Kidney capillary endothelial cell (primary cell): ENCODE measurements at regions not wholly inside any gene's neighbourhood (a gene's known extent, or its start where the extent isn't known, plus 50 kb on each side); places are given as distances from the start of the nearest gene placed in this dataset.
"Not testable (repeated sequence)": the region's sequence is repeated elsewhere in the genome, so short reads cannot be mapped to it uniquely, and the experiment has no call there.

Experiments
- DNase-seq: peaks from one replicate; pipeline ENCODE4 v3.0.0-alpha.2; 2018; ENCODE audit warnings: low spot score

DNA sequence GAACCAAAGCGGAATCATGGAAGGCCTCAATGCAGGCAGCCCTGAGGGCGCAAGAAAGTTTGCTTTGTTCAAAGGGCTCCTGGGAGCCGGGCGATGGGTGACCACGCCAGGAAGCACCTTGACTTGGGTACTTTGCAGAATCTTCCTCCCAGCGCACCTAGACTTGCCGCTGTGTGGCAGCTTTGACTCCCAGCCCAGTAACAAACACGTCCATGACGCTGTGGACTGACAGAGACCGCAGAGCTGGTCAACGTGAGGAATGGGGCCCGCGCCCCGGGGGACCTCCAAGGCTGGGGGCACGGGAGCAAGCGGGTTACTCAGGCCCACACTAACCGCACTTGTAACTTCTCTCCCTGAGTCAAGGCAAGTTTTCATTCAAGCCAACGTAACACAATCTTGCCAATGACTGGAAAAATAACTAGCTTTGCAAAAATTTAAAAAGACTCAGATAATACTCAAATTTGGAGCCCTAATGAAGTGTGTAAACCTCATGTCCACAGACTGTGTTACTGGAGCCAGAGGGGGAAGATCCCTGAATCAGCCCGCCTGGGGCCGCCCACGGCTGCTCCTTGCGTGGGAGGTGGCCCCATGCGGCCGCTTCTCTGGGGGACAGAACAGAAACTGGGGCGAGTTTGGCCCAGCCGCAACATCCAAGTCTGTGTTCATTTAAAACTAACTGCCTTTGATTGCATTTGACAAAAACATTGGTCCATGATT lies 130.8 kb downstream of the DNAJB6 start:
- no peak for DNase-seq

DNA sequence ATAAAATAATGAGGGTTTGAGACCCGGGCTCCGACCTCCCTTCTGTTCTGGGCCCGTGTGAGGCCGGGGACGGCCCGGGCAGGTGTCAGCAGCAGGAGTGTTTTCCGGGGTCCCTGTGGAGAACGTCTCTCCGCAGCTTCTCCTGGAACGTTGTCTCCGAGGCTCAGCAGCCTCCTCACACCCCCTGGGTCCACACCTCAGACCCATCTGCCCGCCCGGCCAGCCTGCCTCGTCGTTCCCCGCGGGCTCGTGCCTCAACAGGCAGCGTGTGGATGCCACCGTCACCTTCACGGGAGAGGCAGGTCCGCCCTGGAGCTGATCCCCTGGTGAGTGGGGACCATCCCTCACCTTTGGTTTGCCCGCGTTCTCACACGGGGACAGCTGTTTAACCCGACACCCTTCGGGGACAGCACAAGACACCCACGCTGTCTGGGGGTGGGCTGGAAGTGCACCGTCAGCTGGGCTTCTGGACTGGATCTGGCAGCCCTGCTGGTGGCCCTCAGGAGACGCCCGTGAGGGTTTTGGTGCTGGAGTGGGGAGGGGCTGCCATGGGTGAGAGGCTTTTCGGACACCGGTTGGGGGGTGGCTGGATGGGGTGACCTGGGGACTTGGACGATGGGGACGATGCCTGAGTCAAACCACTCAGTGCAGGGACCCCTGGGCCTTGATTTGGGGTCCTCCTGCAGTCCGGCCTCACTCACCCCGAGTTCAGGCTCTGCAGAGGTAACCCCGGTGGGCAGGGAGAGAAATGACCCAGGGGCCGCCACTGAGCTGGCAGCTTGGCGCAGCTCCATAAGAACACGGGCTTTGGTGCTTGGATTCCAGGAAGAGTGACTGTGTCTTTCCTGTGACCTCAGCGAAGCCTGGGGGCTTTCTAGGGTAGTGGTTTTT lies 131.7 kb downstream of the DNAJB6 start:
- DNase-seq = peak; percentile 72

DNA sequence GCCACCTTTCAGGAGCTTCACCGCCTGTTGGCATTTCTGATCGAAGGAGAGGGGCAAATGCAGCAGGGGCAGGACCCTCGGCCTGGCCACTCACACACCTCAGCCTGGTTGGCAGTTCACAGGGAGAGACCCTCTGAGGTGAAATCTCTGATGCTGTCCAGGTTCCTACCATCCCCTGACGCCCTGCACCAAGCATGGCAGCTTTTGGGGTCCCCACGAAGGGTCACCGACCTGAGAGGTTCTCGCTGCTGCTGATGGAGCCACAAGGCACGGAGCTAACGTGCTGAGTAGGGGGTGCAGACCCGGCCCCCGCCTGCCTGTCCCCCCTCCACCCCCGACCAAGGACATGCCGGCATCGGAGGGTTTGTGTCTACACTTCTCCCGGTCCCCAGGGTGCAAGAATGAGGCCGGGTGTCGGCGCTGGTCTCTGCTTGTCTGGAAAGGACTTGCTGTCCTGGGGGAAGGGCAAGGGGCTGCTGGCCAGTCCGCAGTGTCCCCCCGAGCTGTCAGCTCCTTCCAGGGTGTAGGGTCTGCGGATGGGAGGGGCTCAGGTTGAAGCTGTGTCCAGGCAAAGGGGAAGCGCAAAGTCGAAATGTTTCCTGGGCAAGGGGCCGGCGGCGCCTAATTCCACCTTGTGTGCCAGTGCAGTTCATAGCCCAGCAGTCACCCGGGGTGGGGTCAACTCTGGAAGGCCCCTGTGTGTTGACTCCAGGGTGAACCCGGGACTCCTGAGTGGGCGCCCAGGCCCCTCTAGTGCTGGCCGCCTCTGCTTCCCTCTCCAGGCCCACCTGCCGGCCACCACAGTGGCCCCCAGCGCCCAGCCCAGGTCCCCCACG lies 132.6 kb downstream of the DNAJB6 start:
- DNase-seq = no peak

DNA sequence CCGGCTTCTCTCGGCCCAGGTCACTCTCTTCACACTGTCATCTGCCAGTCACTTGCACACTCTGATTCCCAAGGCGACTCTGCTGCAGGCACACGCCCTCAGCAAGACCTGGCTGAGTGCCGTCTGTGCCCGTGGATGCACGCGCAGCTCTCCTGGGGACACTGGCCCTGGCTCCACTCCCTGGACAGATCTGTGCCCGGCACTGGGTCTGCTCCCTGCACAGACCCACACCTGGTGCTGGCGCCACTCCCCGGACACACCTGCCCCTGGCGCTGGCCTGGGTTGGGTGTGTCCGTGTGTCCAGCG lies 133.2 kb downstream of the DNAJB6 start:
- no peak for DNase-seq

DNA sequence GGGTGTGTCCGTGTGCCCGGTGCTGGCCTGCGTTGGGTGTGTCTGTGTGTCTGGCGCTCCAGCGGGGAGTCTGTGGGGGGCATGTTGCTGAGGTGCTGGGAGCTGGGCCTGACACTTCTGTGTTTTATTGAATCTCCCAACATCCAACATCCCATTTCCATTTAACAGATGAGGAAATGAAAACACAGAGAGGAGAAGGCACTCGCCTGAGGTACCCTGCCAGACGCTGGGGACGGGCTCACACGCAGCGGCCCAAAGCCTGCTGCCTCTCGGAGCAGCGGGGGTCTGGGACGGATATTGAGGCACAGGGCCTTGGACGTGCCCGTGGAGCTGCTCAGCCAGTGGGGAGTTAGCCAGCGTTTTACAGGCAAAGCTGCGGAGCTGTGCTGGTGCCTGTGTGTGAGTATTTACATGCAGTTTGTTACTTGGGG lies 133.9 kb downstream of the DNAJB6 start:
- DNase-seq = no peak

DNA sequence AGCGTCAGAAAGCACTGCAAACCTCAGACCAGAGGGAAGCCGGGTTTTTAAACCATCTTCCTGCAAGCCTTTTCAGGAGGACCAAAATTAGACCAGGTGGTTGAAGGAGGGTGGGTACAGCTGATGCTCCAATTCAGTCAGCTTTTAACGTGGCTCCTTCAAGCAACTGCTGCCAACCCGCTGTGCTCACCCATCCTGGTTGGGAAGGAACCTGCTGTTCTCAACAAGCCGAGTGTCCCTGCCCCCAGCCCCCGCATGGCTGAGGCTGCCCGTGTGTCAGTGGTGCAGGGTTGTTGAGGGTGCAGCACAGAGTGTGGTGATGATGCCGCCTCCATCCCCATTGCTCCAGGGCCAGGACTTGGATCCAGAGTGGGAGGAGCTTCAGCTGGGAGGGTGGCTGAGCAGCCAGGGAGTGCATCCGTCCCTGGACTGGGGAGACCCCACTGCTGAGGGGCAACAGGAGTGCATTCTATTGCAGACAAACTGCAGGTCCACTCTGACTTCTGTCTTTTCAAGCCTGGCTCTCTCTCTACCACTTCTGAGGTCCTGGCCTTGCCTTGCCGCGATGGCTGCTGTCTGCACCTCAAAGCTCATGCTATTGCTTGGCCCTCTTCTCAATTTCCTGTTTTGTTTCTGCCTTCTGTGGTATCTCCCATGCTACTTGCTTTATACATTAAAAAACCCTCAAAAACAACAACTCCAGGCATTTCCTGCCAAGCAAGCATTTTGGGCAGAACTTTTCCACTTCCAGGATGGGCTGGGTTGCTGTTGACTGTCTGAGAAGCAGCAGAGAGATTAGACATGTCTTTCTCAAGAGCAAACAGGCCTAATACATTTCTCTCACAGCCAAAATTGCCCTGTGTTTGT lies 134.7 kb downstream of the DNAJB6 start:
- DNase-seq = no peak

DNA sequence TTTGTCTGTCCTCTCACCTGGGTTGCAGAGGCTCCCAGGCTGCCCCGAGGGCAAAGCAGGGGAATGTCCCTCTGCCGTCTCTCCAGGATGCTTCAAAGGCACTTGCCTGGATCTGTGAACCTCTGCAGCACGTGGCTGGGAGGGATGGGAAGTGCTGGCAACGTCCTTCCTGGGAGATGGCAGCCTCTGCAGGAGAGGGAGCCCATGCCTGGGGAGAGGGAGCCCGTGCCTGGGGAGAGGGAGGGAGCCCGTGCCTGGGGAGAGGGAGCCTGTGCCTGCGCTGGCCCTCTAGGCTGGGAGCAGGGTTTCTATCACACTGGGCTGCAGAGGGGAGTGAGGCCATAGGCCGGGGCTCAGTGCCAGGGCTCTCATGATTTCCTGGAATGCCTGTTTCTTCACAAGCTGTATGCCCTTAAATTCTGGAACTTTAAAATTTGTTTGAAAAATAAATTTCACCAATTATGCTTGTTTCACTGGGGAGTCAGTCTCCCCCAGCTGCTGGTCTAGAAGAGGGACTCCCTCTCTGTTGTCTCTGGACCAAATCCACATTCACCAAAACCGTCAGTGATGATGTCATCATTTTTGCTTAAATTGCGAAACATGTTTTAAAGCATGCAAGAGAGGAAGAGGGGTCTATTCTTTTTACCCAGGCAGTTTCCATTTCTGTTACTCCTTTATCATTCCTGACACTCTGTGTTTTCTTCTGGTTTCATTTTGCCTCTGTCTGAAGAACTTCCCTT lies 135.7 kb downstream of the DNAJB6 start:
- DNase-seq = no peak

DNA sequence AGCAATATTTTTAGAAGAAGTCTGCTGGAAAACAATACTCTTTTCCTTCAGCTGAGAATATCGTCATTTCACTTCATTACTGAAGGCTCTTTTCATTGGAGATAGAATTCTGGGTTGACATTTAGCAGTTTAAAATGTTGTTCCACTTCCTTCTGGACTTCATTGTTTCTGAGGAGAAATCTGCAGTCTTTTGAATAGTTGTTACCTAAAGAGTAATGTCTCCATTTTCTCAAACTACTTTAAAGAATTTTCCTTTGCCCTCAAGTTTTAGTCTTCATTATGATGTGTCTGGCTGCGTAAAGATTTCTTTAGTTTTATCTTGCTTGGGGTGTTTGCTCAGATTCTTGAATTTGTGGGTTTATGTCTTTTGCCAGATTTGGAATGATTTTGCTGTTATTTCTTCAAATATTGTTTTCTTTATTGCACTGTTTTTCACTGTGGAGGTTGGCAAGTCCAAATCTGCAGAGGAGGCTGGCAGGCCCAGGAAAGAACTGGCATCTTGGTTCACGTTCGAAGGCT lies 136.3 kb downstream of the DNAJB6 start:
- DNase-seq = no peak

DNA sequence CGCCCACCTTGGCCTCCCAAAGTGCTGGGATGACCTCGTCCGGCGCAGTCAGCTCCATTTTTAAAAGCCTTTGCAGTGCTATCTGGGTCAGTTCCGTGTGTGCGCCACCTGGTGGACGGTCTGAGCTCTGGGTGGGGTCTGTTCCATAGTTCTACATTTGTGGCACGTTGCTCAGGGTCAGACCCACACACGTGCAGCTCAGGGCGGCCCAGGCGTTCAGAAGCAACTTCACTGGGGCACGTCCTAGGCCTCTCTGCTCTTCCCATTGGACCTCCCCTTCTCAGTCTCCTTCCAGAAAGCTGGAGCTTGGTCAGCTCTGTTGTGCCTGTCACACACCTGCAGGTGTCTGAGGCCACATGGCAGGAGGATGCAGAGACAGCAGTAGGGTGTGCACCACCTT lies 137.9 kb downstream of the DNAJB6 start:
- no peak for DNase-seq

DNA sequence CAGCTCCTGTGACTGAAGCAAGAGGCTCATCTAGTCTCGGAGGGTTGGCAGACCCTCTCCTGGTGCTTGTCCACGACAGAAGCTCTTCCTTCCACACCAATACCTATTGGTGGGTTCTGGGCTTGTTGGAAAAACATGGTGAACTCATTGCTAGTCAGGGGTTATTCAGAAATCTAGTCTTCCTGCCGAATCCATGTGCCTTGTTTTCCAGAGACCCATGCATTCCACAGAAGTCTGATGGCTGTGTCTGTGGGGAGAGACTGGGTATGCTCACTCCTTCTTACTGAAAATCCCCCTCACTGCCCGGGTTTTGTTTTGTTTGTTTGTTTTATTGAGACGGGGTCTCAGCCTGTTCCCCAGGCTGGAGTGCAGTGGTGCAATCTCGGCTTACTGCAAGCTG lies 138.3 kb downstream of the DNAJB6 start:
- DNase-seq = no peak

DNA sequence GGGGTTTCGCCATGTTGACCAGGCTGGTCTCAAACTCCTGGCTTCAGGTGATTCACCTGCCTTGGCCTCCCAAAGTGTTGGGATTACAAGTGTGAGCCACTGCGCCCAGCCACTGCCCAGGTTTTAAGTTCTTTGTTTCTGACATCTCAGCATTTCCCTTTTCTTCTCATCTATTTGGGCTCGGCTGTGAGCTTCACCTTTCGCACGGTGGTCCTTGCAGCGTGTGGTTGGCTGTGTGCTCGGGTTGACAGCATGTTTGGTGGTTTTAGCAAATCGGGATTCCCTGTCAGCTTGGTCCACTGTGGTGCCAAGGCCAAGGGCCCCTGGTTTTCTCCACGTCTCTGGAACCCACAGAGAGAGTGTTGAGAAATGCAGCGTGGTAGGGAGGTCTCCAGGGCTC lies 138.8 kb downstream of the DNAJB6 start:
- no peak for DNase-seq

DNA sequence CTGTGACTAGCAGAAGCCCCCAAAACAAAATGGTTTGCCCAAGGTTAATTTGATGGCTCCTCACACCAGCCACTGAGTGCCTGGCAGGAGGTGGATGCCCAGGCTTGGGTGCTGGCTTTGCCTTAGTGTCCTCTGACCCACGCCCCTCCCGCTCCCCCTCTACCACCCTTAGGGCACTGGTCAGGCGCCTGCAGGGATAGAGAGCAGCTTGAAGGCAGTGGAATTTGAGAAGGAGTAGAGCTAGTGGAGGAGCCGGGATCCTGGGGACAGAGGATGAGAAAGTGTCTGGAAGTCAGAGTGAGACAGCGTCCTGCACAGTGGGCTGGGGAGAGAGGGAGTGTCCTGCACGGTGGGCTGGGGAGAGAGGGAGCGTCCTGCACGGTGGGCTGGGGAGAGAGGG lies 139.4 kb downstream of the DNAJB6 start:
- no peak for DNase-seq

DNA sequence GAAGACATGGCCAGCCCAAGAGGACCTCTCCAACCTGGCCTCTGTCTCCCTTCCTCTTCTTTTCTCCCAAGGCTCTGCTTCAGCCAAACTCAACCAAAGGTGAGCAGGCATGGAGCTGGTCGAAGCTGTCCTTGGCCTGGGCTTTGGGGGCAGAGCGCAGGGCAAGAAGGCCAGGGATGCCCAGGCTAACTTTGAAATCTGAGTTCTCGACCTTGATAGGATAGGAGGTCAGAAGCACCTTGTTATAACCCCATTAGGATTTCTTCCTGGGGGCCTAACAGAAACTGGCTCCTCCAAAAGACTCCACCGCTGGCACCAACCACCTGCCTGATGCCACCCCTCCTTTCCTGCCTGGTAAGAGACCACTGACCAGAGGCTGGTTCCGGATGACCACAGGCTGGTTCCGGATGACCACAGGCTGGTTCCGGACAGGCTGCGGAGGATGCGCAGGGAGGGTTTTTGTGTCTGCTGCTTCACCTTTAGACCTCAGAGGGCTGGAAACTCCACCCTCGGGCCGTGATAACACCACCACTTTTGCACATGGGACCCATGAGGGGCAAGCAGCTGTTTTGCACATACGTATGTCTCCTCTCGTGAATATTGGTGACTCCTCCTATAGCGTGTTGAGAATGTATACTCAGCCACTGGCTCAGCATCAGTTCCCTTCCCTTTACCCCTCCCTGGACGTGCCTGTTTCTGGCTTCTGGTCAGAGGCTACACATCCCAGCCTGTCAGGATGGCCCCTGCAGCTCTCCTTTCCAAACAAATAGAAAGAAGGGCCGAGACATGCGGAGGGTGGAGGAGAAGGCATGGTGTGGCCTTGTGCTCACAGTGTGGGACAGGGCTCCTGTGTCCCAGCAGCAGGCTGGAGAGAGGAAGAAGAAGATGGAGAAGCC lies 140.1 kb downstream of the DNAJB6 start:
- DNase-seq = no peak

DNA sequence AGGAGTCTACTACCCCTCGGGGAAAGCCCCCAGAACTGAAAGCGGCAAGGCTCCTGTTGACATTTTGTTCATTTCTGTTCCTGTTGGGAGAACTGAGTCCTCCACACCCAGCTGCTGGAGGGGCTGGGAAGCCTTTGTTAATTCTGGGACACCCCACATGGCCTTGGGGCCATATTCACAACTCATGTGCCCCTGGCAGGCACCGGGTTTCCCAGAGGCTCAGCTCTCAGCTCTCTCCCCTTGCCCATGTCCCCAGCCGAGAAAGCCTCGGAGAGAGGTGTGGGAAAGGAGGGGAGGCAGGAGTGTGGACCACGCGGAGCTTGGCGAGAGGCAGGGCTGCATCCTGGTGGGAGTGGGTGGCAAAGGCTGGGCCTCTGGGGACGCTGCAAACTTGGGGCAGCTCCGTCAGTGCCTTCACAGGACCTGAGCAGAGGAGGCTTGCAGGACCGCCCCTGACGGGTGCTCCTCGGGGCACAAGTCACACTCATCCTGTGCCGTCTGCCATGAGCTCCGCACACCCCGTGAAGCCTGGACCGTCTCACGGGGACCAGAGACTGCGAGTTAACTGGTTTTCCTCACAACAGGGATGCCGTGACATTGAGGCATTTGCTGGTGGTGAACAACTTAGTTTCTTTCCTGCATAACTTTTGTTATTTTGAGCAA lies 140.9 kb downstream of the DNAJB6 start:
- DNase-seq = no peak

DNA sequence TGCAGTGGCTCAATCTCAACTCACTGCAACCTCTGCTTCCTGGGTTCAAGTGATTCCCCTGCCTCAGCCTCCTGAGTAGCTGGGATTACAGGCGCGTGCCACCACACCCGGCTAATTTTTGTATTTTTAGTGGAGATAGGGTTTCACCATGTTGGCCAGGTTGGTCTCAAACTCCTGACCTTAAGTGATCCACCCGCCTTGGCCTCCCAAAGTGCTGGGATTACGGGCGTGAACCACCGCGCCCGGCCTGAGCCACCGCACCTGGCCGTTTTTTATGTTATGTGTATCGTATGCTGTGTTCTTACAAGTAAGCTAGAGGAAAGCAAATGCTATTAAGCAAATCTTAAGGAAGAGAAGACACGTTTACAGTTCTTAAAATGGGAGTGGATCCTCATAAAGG lies 141.8 kb downstream of the DNAJB6 start:
- not testable (repeated sequence) for DNase-seq

DNA sequence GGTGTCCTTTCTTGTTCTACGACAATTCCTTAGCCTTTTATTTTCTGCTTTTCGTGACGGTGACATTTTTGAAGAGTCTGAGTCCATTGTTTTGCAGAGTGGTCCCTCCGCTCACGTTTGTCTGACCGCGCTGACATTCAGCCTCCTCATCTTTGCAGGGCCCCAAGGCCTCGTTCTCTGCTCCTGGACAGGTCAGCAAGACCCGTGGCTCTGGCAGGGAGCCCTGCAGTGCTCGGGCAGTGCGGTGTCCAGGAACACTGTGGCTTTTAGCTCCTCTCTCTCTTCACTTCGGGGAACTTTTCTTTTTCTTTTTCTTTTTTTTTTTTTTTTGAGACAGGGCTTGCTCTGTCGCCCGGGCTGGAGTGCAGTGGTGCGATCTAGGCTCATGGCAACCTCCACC lies 142.5 kb downstream of the DNAJB6 start:
- DNase-seq = no peak

DNA sequence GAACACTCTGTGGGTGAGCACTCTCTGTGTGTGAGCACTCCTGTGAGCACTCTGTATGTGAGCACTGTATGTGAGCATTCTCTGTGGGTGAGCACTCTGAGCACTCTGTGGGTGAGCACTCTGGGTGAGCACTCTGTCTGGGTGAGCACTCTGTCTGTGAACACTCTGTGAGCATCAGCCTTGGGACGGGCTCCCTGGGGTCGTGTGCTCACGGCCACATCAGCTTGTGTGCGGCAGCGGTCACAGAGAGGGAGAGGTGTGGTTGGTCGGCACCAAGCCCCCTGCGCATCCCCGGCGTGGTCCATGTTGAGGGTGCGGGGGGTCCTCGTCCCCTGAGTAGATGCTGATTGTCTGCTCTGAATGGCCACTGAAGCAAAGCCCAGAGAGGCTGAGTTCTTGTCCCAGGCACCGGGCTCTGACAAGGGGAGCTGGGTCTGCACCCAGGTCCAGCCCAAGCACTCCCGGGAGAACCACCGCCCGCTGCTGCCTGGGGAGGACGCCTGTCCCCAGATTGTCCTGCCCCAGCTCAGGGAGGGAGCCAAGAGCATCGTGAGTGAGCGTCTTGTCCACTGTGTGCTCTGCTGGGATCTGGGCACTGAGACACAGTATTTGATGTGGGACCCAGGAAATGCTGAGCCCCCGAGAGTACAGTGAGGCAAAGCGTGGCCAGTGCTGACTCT lies 143.7 kb downstream of the DNAJB6 start:
- no peak for DNase-seq

DNA sequence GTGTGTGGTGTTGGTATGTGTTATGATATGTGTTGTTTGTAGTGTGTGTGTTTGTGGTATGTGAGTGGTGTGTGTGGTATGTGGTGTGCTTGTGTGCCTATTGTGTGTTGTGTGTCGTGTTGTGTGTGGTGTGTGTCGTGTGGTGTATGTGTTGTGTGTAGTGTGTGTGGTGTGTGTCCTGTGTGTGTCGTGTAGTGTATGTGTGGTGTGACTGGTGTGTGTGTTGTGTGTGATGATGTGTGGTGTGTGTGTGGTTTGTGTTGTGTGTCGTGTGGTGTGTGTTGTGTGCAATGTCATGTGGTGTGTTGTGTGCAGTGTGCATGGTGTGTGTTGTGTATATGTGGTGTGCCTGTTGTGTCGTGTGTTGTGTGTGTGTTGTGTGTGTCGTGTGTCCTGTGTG lies 144.6 kb downstream of the DNAJB6 start:
- DNase-seq = no peak

DNA sequence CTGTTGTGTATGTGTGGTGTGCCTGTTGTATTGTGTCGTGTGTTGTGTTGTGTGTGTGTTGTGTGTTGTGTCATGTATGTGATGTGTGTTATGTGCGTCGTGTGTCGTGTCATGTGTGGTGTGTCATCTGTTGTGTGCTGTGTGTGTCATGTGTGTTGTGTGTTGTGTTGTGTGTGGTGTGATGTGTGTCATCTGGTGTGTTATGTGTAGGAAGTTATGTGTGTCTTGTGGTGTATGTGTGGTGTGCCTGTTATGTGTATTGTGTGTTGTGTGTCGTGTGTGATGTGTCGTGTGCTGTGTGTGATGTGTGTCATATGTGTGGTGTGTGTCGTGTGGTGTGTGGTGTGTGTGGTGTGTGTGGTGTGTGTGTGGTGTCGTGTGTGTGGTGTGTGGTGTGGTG lies 145.2 kb downstream of the DNAJB6 start:
- no peak for DNase-seq
